GM18499 (cell line): ENCODE measurements at regions not wholly inside any gene's neighbourhood (a gene's known extent, or its start where the extent isn't known, plus 50 kb on each side); places are given as distances from the start of the nearest gene placed in this dataset.

ENCODE experiments used
- ATAC-seq: cut with Tn5 transposase; IDR thresholded peaks from one replicate; pipeline ENCODE4 v1.9.1; 2021; ENCODE audit warnings: moderate number of reproducible peaks; ENCODE audit not compliant: insufficient read depth, unreplicated experiment

DNA sequence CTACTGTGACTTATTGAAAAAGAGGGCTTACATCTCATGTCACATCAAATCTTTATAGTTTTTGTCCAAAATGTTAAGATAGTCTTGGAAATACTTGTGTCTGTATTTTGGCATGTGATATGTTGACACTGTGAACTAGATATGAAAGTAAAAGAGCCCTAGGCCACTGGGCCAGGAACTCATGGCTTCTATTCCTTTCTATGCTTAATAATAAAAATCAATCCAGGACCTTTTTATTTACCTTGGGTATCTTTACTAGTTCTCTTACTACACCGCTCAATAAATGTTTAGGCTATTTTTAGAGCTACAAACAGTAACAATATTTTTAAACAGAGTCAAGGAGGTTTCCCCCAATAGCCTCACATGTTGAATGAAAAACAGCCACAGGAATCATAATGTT, 348.6 kb upstream of the SLC24A2 start:
- no peak for ATAC-seq

DNA sequence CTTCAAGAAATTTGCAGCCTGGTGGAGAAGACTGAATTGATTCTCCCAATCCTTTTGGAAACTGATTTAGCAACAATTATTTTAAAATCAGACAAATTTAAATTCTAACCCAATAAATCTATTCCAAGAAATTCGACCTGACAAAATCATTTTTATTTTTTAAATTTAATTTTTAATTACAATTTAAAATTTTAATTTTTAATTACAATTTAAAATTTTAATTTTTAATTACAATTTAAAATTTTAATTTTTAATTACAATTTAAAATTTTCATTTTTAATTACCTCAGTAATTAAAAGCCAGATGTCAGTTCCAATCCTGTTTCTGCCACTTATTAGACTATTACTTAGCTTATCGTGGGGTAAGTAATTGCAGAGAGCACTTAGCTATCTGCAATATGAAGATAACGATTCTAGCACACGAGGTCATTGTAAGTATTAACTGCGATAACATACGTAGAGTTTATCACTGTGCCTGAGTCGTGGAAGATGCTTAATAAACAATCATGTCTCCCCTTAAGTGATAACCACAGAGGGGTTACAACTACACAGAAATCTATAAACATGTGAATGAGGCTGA, 346.4 kb upstream of the SLC24A2 start:
- ATAC-seq, result no peak

DNA sequence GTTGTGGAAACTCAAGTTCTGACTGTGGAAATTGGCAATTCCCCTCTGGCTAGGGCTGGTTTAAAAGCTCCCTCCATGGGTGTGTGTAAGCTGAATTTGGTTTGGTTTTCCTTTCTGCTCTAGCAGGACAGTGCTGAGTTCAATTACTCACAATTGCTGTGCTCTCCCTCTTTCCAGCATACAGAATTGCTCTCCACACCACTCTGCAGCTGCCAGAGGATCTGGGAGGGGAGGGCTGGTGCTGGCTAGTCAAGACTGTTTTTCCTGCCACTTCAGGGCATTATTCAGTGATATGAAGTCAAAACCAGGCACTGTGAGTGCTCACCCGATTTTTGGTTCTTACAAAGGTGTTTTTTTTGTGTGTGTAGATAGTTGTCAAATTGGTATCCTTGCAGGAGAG, 336.9 kb upstream of the SLC24A2 start:
- no peak for ATAC-seq

DNA sequence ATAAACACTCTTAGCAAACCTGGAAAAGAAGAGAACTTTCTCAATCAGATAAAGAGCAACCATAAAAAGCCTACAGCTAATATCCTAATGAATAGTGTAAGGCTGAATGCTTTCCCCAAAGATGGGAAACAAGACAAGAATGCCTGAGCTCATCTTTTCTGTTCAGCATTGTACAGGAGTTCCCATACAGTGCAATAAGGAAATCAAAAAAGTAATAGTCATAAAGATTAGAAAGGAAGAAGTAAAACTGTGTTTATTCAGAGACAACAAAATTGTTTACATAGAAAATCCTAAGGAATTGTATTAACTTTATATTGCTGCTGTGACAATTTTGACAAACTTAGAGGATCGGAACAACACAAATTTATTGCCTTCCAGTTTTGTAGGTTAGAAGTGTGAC, 330.7 kb upstream of the SLC24A2 start:
- no peak for ATAC-seq

DNA sequence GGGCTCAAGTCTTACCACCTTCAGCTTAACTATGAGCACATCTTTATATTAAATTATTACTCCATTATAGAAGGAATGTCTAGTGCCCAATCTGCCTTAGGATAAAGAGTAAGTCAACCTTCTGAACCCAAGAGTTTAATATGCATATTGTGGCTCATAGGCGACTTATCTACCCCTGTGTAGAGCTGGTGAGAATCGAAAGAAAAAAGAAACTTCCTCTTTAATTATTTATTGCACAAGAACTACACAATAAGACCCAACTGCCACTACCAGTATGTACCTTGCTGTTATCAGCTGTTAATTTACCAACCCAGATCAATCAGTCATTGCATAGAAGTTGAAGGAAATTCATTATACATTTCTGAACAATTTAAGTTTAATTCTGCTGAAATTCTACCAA, 329.1 kb upstream of the SLC24A2 start:
- no peak for ATAC-seq

DNA sequence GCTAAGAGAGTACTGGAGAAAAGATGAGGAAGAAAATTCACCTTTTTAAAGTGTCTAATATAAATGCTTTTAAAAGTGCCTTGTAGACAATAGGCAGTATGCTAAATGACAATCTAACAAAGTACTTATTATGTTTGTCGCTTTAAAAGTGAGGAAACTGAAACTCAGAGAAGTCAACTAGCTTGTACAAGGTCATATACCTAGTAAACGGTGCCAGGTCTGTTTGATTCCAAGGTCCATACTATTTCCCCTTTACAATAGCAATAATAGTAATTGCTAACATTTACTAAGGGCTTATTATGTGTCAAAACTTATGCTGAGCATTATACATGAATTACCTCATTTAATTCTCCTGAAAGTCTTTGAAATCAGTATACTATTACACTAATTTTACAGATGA, 328.6 kb upstream of the SLC24A2 start:
- ATAC-seq, result no peak

DNA sequence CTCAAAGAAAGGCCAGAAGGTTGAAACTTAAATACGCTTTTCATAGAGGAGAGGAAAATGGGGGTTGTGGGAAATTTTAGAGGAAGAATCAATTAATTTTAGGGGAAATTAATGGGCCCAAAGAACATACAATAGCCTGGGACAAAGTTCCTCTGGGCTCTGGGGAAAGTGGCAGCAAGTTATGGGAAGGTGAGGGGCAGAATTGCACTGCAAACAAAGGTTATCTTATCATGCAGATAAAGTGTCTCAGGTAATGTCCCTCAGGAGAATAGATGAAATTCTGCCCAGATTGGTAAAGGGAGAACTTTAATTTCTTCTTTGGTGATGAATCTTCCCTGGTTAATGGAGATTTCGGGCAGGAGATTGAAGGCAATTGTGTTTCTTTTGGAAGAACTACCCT, 326.1 kb upstream of the SLC24A2 start:
- ATAC-seq, result no peak

DNA sequence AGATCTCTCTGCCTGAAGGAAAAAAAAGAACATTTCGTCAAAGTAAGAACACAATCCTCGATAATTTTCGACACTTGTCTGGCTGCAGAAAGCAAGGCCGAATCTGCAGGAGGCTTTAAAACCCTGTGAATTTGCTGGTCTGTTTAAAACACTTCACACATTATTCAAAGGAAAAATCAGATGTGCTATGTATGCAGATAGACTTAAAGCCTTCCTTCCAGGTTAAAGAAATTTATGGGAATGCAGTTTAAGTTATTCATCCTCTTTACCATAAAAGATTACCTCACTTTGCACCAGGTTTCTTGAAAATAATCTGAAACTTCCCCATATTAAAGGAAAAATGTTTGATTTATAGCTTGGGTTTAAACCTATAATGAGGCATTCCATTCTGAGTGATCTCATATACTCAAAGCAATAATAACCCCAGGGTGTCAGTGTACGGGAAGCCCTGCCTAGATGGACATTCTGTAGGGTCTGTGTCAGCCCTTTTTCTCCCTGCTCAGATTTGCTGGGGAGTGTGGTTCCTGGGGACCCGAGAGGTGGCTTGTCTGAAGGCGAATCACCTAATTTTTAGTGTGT, 323.5 kb upstream of the SLC24A2 start:
- no peak for ATAC-seq

DNA sequence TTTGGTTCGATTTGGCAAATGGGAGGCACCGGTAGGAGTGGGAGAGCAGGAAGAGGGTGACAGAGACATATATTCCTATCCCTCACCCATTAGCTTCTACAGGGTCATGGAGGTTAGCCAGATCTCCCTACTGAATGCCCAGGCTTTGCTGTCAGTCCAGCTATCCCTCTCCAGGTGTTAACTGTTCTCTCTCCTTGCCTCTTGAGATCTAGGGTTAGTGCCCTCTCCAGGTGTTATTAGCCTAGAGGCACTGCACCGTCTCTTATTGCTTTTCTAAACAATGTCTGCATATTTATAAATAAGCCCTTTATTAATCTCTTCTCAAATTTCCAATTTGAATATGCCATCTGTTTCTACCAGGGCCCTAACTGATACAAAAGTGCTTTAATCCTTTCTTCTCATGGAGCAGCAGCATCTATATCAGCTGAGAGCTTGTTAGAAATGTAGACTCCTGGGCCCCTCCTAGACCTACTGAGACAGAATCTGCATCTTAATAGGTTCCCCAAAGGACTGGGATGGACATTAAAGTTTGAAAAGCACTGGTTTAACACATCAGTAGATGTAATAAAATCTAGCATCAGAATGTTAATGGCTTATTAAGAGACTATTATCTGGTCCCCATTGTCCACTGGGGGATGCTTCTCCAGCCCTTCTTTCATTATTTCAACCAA, 322.5 kb upstream of the SLC24A2 start:
- ATAC-seq, result no peak

DNA sequence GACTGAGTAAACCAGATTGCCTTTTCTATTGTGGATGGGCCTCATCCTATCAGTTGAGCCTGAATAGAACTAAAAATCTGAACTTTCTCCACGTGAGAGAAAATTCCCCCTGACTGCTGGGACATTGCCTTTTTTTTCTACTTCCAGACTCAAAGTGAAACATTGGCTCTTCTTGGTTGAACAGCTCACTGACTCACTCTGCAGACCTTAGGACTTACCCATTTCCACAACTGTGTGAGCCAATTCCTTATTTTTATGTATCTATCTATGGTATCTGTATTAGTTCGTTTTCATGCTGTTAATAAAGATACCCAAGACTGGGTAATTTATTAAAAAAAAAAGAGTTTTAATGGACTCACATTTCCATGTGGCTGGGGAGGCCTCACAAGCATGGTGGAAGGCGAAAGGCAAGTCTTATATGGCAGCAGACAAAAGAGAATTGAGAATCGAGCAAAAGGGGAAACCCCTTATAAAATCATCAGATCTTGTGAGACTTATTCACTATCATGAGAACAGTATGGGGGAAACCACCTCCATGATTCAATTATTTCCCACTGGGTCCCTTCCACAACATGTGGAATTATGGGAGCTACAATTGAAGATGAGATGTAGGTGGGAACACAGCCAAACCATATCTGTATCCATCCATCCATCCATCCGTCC, 306.7 kb upstream of the SLC24A2 start:
- no peak for ATAC-seq

DNA sequence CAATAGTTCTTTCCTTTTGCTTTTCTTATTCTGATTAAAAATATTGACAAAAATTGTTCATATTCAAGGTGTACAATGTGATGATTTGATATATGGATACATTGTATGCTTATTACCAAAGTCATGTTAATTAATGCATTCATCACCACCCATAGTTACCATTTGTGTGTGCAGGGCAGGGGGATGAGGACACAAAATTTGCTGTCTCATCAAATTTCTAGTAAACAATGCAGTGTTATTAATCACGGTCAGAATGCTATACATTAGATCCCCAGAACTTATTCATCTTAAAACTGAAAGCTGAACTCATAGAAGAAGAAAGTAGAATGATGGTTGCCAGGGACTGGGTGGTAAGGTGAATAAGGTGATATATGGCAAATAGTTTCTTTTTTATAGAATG, 303.7 kb upstream of the SLC24A2 start:
- no peak for ATAC-seq

DNA sequence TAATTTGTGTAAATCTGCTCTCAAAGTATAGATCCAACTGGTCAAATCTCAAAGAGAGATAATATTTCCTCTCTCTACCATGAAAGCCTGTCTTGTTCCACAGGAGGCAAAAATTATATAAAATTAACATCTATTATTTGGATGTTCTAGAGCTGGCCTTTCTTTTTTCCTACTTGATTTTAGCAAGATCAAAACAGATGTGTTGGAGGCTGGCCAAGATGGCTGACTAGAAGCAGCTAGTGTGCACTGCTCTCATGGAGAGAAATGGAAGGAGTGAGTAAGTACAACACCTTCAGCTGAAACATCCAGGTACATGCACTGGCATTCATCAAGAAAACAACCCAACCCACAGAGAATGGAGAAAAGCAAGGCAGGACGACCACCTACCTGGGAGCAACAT, 298.6 kb upstream of the SLC24A2 start:
- no peak for ATAC-seq

DNA sequence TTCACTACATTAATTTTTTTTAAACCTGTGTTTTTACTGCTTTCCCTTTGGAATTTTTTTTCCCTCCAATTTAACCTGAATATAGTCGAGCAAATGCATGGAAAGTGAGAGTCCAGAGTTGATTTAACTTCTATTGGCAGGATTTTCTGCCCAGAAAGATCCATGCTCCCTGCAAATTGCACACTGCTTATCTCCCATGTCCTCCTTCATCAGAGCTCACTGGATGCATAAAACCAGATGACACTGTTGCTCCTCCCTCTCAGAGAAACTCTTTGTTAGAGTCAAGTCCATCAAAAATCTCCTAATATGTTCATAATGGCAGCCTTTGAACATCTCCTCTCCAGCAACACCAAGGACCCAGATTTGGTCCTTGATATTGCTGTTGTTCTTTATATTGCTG, 297.0 kb upstream of the SLC24A2 start:
- no peak for ATAC-seq

DNA sequence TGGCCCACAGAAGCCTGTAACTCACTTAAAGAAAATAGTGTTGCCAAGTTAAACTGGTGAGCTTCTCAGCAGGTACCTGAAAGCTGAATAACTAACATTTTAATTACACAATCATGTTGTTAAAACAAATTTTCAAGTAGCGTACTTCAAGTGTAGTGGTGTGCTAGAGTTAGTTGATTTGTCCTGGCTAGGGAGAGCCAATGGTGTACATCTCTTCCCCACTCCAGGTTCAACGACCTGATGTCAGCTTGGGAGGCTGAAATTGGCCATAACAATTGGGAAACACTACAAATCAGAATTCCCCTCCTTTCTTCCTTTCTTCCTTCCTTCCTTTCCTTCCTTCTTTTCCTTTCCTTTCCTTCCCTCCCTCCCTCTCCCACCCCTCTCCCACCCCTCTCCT, 295.3 kb upstream of the SLC24A2 start:
- ATAC-seq, result no peak

DNA sequence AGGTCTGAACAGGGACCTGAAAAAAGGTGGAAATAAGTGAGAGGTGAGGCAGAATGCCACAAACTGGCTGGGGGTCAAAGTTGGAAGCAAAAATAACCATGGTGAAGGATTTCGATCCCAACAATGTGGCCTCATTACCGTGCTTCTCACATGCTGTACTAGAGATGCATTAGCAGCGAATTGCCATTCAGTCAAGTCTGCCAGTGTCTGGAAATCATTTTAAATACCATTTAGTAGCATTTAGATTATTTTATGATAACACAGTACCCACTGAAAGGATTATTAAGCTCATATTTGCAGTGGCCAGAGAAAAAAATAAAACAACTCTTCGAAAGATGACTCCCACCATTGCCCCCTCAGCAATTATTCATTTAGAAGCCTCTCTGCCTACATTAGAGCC, 294.6 kb upstream of the SLC24A2 start:
- ATAC-seq, result no peak

DNA sequence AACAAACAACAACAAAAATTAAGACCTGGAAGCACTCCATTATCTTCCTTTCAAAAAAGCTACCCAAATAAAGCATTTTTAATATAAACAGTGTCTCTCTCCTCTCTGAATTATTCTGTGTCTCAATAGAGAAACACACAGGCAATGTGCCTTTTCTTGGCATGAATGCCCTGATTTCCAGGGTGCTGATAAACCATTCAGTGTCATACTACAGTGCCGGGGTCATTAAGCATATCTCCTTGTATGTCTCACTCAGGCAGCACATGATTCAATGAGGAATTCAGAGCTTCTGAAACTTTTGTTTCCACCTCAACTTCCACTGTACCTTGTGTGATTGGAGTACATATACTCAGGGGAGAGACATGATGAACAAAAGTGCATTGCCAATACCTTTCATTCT, 294.0 kb upstream of the SLC24A2 start:
- ATAC-seq, result no peak

DNA sequence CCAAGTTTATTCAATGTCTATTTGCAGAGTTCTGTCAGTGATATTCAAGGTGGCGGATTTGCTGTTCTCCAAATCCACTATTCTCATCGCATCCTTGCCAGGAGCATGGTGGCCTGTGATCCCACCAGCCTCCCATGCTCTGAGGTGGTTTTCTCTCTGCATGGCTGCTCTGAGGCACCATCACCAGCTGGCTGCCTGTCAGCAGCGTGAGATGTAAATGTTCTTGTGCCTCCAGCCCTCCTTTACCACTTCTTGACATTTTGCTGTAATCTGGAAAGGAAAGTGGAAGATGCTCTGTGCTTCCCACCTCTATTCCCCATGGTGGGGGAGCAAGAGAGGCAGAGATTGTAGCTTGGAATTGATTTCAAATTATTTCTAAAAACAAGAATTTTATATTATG, 293.6 kb upstream of the SLC24A2 start:
- no peak for ATAC-seq

DNA sequence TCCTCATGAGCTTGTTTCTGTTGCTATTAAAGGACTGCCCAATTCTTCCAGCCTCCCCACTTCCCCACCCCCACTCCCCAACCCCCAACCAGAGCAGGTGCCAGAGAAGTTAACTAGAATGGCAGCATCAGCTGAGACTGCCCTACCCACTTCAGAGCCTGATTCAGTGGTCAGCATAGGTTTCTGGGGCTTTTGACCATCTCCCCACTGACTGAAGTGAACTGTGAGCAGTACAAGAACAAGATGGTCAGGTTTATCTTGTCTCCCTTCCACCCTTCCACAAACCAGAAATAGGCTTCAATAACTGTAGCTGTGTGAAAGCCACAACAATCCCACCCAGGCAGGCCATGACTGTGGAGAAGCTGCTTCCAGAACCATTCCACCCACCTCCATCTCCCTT, 289.4 kb upstream of the SLC24A2 start:
- ATAC-seq, result no peak

DNA sequence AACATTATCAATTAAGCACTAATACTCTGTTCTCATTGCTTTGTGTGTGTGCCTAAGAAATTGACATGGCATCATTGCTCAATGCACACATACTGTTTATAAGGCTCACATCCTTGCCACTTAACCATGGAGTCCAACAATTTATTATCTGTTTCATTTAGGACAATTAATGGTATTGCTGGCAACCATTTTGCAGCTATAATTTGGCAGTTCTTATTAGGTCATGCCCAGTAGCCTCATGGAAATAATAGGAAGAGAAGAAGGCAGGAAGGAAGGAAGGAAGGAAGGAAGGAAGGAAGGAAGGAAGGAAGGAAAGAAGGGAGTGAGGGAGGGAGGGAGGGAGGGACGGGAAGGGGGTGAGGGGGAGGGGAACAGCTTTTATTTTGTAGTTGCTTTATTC, 285.5 kb upstream of the SLC24A2 start:
- ATAC-seq, result no peak

DNA sequence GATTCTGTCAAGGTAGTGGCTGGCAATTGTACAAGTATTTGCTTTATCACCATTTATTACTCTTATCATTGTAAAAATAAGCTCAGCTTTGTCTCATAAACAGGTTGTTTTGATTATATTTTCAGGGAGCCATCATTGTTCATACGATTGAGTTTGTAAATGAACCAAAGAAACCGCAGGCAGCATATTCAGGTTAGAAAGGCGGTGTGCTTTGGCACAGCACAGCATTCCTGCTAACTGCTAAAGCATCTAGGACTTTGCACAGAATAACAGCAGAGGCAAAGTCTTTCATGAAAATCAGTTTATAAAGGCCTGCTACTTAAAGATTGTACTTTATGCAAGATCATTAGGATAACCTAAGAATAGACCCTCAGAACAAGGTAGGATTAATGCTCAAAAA, 281.5 kb upstream of the SLC24A2 start:
- no peak for ATAC-seq

DNA sequence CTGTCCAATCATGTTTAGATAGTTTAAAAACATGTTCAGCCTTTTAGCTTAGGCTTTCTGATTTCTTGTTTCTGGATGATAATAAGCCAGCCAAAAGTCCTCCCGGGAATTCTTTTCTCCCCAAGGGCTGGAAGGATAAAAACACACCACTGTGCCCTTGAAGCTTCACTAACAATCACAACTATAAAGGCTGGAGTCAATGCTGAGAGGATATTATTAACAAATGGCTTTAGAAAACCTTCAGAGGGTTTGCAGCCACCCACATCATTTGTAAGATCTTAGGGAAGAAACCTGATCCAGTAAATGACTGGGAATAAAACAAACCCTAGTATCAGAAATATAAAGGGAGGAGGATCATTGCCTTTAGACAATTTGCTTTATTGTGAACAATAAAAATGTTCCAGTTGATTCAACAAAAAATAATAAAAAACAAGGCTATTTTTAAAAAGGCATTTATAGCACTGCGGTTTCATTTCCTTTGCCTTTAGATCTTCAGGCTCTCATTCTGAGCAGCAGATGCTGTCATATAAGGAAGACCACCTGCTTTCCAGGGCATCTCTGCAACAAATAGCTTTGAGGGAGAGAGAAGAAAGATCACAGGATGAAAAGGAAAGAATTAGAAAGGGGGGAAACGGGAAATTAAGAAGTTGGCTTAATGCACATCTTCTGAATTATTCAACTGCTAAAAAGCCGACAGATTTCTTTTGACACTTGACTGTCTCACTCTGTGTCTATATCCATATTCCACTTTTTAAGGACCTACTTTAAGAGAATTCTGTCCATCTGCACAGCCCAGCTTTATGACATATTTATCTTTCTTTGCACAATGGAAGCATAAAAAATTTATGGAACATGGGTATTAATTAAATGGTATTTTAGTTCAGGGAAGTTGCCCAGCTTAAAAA, 277.2 kb upstream of the SLC24A2 start:
- ATAC-seq, result no peak
